DMS79 treated with DMSO at 0.1 percent for 48 hours (cell line): ENCODE measurements at regions not wholly inside any gene's neighbourhood (a gene's known extent, or its start where the extent isn't known, plus 50 kb on each side); places are given as distances from the start of the nearest gene placed in this dataset.
"Not testable (repeated sequence)": the region's sequence is repeated elsewhere in the genome, so short reads cannot be mapped to it uniquely, and the experiment has no call there.

ENCODE experiments used
- DNase-seq: peaks from one replicate; lab custom pipeline; 2025; lab: John Stamatoyannopoulos, UW

- DNase-seq, result not testable (repeated sequence)
Measured at GRCh38 chr3:118162627-118163588, 871.7 kb downstream of the IGSF11 start.

GRCh38 chr3:118165413-118165812 lies 869.2 kb downstream of the IGSF11 start:
- no peak for DNase-seq

- DNase-seq, result no peak
Measured at GRCh38 chr3:118167571-118167970, 867.1 kb downstream of the IGSF11 start.

GRCh38 chr3:118168175-118168574 lies 866.5 kb downstream of the IGSF11 start:
- DNase-seq, result no peak

- DNase-seq, result no peak
Measured at GRCh38 chr3:118171236-118171852, 863.3 kb downstream of the IGSF11 start.

- DNase-seq, result no peak
Measured at GRCh38 chr3:118180853-118181252, 853.8 kb downstream of the IGSF11 start.

- no peak for DNase-seq
Measured at GRCh38 chr3:118181274-118181673, 853.4 kb downstream of the IGSF11 start.

GRCh38 chr3:118186051-118186450 lies 848.6 kb downstream of the IGSF11 start:
- DNase-seq, result no peak

- DNase-seq, result no peak
Measured at GRCh38 chr3:118187221-118187620, 847.4 kb downstream of the IGSF11 start.

- DNase-seq, result no peak
Measured at GRCh38 chr3:118196183-118196582, 838.5 kb downstream of the IGSF11 start.

- no peak for DNase-seq
Measured at GRCh38 chr3:118199044-118199443, 835.6 kb downstream of the IGSF11 start.

- DNase-seq, result no peak
Measured at GRCh38 chr3:118204052-118204656, 830.5 kb downstream of the IGSF11 start.

GRCh38 chr3:118207271-118207670 lies 827.4 kb downstream of the IGSF11 start:
- no peak for DNase-seq

- no peak for DNase-seq
Measured at GRCh38 chr3:118208642-118209041, 826.0 kb downstream of the IGSF11 start.

- no peak for DNase-seq
Measured at GRCh38 chr3:118213892-118214291, 820.8 kb downstream of the IGSF11 start.

- no peak for DNase-seq
Measured at GRCh38 chr3:118226206-118226605, 808.4 kb downstream of the IGSF11 start.

GRCh38 chr3:118227191-118227590 lies 807.5 kb downstream of the IGSF11 start:
- no peak for DNase-seq

- no peak for DNase-seq
Measured at GRCh38 chr3:118228151-118228550, 806.5 kb downstream of the IGSF11 start.

GRCh38 chr3:118229196-118229595 lies 805.5 kb downstream of the IGSF11 start:
- no peak for DNase-seq

- no peak for DNase-seq
Measured at GRCh38 chr3:118231578-118231977, 803.1 kb downstream of the IGSF11 start.

- no peak for DNase-seq
Measured at GRCh38 chr3:118239253-118239652, 795.4 kb downstream of the IGSF11 start.

GRCh38 chr3:118244761-118245160 lies 789.9 kb downstream of the IGSF11 start:
- DNase-seq, result no peak

GRCh38 chr3:118245312-118245711 lies 789.3 kb downstream of the IGSF11 start:
- no peak for DNase-seq
